HUES64 (cell line): ENCODE measurements at regions not wholly inside any gene's neighbourhood (a gene's known extent, or its start where the extent isn't known, plus 50 kb on each side); places are given as distances from the start of the nearest gene placed in this dataset.
"Not testable (repeated sequence)": the region's sequence is repeated elsewhere in the genome, so short reads cannot be mapped to it uniquely, and the experiment has no call there.

ENCODE experiments used
- H3K27ac ChIP-seq: 2 replicates; pipeline ENCODE4 v1.7.0; 2013; ENCODE audit warnings: low read depth, low read length, inconsistent platforms
- H3K27me3 ChIP-seq: 2 replicates; pipeline ENCODE4 v1.6.1; 2013; ENCODE audit warnings: mild to moderate bottlenecking, low read length; ENCODE audit not compliant: insufficient read depth
- H3K36me3 ChIP-seq: 2 replicates; pipeline ENCODE4 v1.6.1; 2013; ENCODE audit warnings: mild to moderate bottlenecking, low read length; ENCODE audit not compliant: insufficient read depth
- H3K4me1 ChIP-seq: 2 replicates; pipeline ENCODE4 v1.6.1; 2013; ENCODE audit warnings: mild to moderate bottlenecking, low read length, moderate library complexity; ENCODE audit not compliant: insufficient read depth
- H3K4me3 ChIP-seq: 2 replicates; pipeline ENCODE4 v1.5.1; 2013; ENCODE audit warnings: mild to moderate bottlenecking, low read length, moderate library complexity
- H3K9ac ChIP-seq: 2 replicates; pipeline ENCODE4 v1.6.1; 2013; ENCODE audit warnings: mild to moderate bottlenecking, low read depth, low read length
- H3K9me3 ChIP-seq: 2 replicates; pipeline ENCODE4 v1.6.1; 2013; ENCODE audit warnings: low read depth, low read length; ENCODE audit not compliant: insufficient read depth
- WGBS: fragments of 150-250, 120-280 bp; methylation state at CpG from one replicate; pipeline ENCODE4 v1.1.7; 2013; ENCODE audit warnings: missing lambda C conversion rate; 5-methylcytosine and 5-hydroxymethylcytosine counted together

GRCh38 chr9:108056084-108056804 is 566.7 kb upstream of the KLF4 start:
- Histone ChIP-seq H3K9ac (no peak overlapping the region), H3K9me3 (0 out of 2 replicates have a peak, but pooled peaks cover 3% of the 10 kb centered on the region), H3K27ac (no peak overlapping the region), H3K27me3 (no peaks in the 10 kb centered on the region), H3K4me1 (peaks cover 33% of the 10 kb centered on the region), H3K4me3 (no peak overlapping the region), H3K36me3 (no peaks in the 10 kb centered on the region)
- 92% methylated on average over 4 of the region's 6 CpGs for WGBS

- Histone ChIP-seq H3K27ac (no peak overlapping the region), H3K27me3 (no peaks in the 10 kb centered on the region), H3K36me3 (no peaks in the 10 kb centered on the region), H3K9me3 (no peaks in the 10 kb centered on the region), H3K9ac (no peak overlapping the region), H3K4me3 (no peak overlapping the region), H3K4me1 (peaks cover 38% of the 10 kb centered on the region)
- WGBS, result 89% methylated on average over 3 of the region's 3 CpGs
These were observed 564.6 kb upstream of the KLF4 start for GRCh38 chr9:108054131-108054630.

GRCh38 chr9:108053555-108054061 is 564.0 kb upstream of the KLF4 start:
- no peak overlapping the region for H3K4me3 ChIP-seq
- no peaks in the 10 kb centered on the region for H3K27me3 ChIP-seq
- H3K9ac ChIP-seq, result no peak overlapping the region
- 73% methylated on average over 12 of the region's 12 CpGs for WGBS
- H3K4me1 ChIP-seq, result peaks cover 38% of the 10 kb centered on the region
- no peak overlapping the region for H3K27ac ChIP-seq
- no peaks in the 10 kb centered on the region for H3K36me3 ChIP-seq
- no peaks in the 10 kb centered on the region for H3K9me3 ChIP-seq

- Histone ChIP-seq H3K36me3 (no peaks in the 10 kb centered on the region), H3K4me3 (no peak overlapping the region), H3K9ac (no peak overlapping the region), H3K4me1 (peaks cover 31% of the 10 kb centered on the region), H3K27ac (no peak overlapping the region; the same call in 1 of the 2 replicates), H3K27me3 (no peaks in the 10 kb centered on the region), H3K9me3 (no peaks in the 10 kb centered on the region)
- WGBS, result 53% methylated on average over 7 of the region's 7 CpGs
These were observed 563.0 kb upstream of the KLF4 start for GRCh38 chr9:108052431-108053080.

GRCh38 chr9:108050894-108051293 is 561.3 kb upstream of the KLF4 start:
- H3K36me3 ChIP-seq, result no peaks in the 10 kb centered on the region
- H3K27me3 ChIP-seq, result no peaks in the 10 kb centered on the region
- H3K27ac ChIP-seq, result no peak overlapping the region
- no peak overlapping the region for H3K9ac ChIP-seq
- no peaks in the 10 kb centered on the region for H3K9me3 ChIP-seq
- H3K4me3 ChIP-seq, result no peak overlapping the region
- WGBS, result 94% methylated on average over 4 of the region's 4 CpGs
- H3K4me1 ChIP-seq, result peaks cover 28% of the 10 kb centered on the region

- WGBS, result 94% methylated on average over 6 of the region's 6 CpGs
- no peak overlapping the region for H3K27ac ChIP-seq
These were observed 560.3 kb upstream of the KLF4 start for GRCh38 chr9:108049671-108050494.

GRCh38 chr9:108049026-108049607 is 559.5 kb upstream of the KLF4 start:
- Histone ChIP-seq H3K9me3 (no peaks in the 10 kb centered on the region), H3K27ac (no peak overlapping the region), H3K27me3 (no peaks in the 10 kb centered on the region), H3K4me3 (no peak overlapping the region), H3K36me3 (no peaks in the 10 kb centered on the region), H3K9ac (no peak overlapping the region), H3K4me1 (peaks cover 28% of the 10 kb centered on the region)
- WGBS, result 82% methylated on average over 7 of the region's 7 CpGs

More at GRCh38 chr9:108049671-108050494, 560.3 kb upstream of the KLF4 start:
- peaks cover 28% of the 10 kb centered on the region for H3K4me1 ChIP-seq
- no peaks in the 10 kb centered on the region for H3K9me3 ChIP-seq
- no peak overlapping the region for H3K4me3 ChIP-seq
- H3K27me3 ChIP-seq, result no peaks in the 10 kb centered on the region
- no peak overlapping the region for H3K9ac ChIP-seq
- H3K36me3 ChIP-seq, result no peaks in the 10 kb centered on the region

- no peak overlapping the region for H3K9ac ChIP-seq
- no peaks in the 10 kb centered on the region for H3K27me3 ChIP-seq
- no peaks in the 10 kb centered on the region for H3K36me3 ChIP-seq
- peaks cover 5% of the 10 kb centered on the region for H3K9me3 ChIP-seq
- no peak overlapping the region for H3K4me3 ChIP-seq
- no peak overlapping the region for H3K27ac ChIP-seq
- peaks cover 24% of the 10 kb centered on the region for H3K4me1 ChIP-seq
These were observed 558.9 kb upstream of the KLF4 start for GRCh38 chr9:108048406-108049025.

GRCh38 chr9:108047777-108048176 is 558.2 kb upstream of the KLF4 start:
- H3K27ac ChIP-seq, H3K9ac ChIP-seq, H3K36me3 ChIP-seq, H3K9me3 ChIP-seq, H3K27me3 ChIP-seq, H3K4me3 ChIP-seq: not testable (repeated sequence)
- H3K4me1 ChIP-seq, result peaks cover 17% of the 10 kb centered on the region
- WGBS, result 100% methylated on average over 1 of the region's 1 CpG

GRCh38 chr9:108047264-108047663 is 557.7 kb upstream of the KLF4 start:
- Histone ChIP-seq H3K36me3 (no peaks in the 10 kb centered on the region), H3K4me3 (no peak overlapping the region), H3K9ac (no peak overlapping the region), H3K27ac (no peak overlapping the region), H3K4me1 (peaks cover 13% of the 10 kb centered on the region), H3K9me3 (peaks cover 9% of the 10 kb centered on the region), H3K27me3 (no peaks in the 10 kb centered on the region)
- 97% methylated on average over 4 of the region's 5 CpGs for WGBS
